Keratinocyte (primary cell): ENCODE measurements at regions not wholly inside any gene's neighbourhood (a gene's known extent, or its start where the extent isn't known, plus 50 kb on each side); places are given as distances from the start of the nearest gene placed in this dataset.
"Not testable (repeated sequence)": the region's sequence is repeated elsewhere in the genome, so short reads cannot be mapped to it uniquely, and the experiment has no call there.

Experiments
- DNase-seq: peaks from one replicate; pipeline ENCODE4 v3.0.0-alpha.2; 2011; ENCODE audit warnings: low read depth, missing footprints, low spot score
- FAIRE-seq: peaks from 2 replicates; lab custom pipeline; 2011; peaks lifted over from hg19 to GRCh38; lab: Jason Lieb, UNC
- H2AFZ ChIP-seq: 2 replicates; pipeline ENCODE4 v1.6.0; 2012; ENCODE audit warnings: low read length, control low read depth, inconsistent platforms; ENCODE audit not compliant: control insufficient read depth
- H3K27ac ChIP-seq: 2 replicates; pipeline ENCODE4 v1.5.1; 2011; ENCODE audit warnings: low read length; ENCODE audit not compliant: control insufficient read depth, insufficient read depth
- H3K27me3 ChIP-seq: 3 replicates; pipeline ENCODE4 v1.6.0; 2011; ENCODE audit warnings: low read length; ENCODE audit not compliant: control insufficient read depth, insufficient read depth; ENCODE audit errors: extremely low read depth
- H3K36me3 ChIP-seq, 2 experiments: 2 replicates in 1 of 2; 3 replicates in 1 of 2; pipeline ENCODE4 v1.5.1; 2011; ENCODE audit warnings: low read length in 2 of 2, mild to moderate bottlenecking in 1 of 2; ENCODE audit not compliant: control insufficient read depth in 2 of 2, insufficient read depth in 2 of 2; ENCODE audit errors: extremely low read depth in 1 of 2
- H3K4me1 ChIP-seq: 3 replicates; pipeline ENCODE4 v1.5.1; 2011; ENCODE audit warnings: low read length; ENCODE audit not compliant: control insufficient read depth, insufficient read depth; ENCODE audit errors: extremely low read depth
- H3K4me2 ChIP-seq: 3 replicates; pipeline ENCODE4 v1.6.0; 2011; ENCODE audit warnings: low read depth, low read length; ENCODE audit not compliant: control insufficient read depth, insufficient read depth; ENCODE audit errors: extremely low read depth
- H3K4me3 ChIP-seq, 3 experiments: fragments of 200-600 bp in 1 of 3; sonication (generic) in 1 of 3; 2 replicates in 2 of 3; 3 replicates in 1 of 3; pipeline ENCODE4 v1.5.1; 2011 to 2016; ENCODE audit warnings: low read length in 3 of 3, mild to moderate bottlenecking in 3 of 3, control low read depth in 2 of 3, inconsistent platforms in 1 of 3, low read depth in 1 of 3, mixed read lengths in 1 of 3, mixed run types in 1 of 3, moderate library complexity in 1 of 3; ENCODE audit not compliant: control insufficient read depth in 2 of 3, insufficient read depth in 2 of 3; ENCODE audit errors: extremely low read depth in 1 of 3
- H3K79me2 ChIP-seq: 2 replicates; pipeline ENCODE4 v1.6.0; 2012; ENCODE audit warnings: low read length; ENCODE audit not compliant: control insufficient read depth, insufficient read depth
- H3K9ac ChIP-seq: 3 replicates; pipeline ENCODE4 v1.6.0; 2011; ENCODE audit warnings: low read length; ENCODE audit not compliant: control insufficient read depth, insufficient read depth; ENCODE audit errors: extremely low read depth
- H3K9me1 ChIP-seq: 3 replicates; pipeline ENCODE4 v1.6.0; 2011; ENCODE audit warnings: low read length; ENCODE audit not compliant: control insufficient read depth, insufficient read depth; ENCODE audit errors: extremely low read depth
- H3K9me3 ChIP-seq: 2 replicates; pipeline ENCODE4 v1.5.1; 2012; ENCODE audit warnings: low read depth, low read length; ENCODE audit not compliant: control insufficient read depth
- H4K20me1 ChIP-seq: 3 replicates; pipeline ENCODE4 v1.6.0; 2011; ENCODE audit warnings: low read length; ENCODE audit not compliant: control insufficient read depth, insufficient read depth; ENCODE audit errors: extremely low read depth
- CTCF ChIP-seq, 3 experiments: IDR thresholded peaks in 1 of 3; conservative IDR thresholded peaks in 1 of 3; optimal IDR thresholded peaks in 1 of 3; 2 replicates in 2 of 3; 3 replicates in 1 of 3; pipeline versions ENCODE3 to v1.5.1; 2011; ENCODE audit warnings: low read length in 3 of 3, mild to moderate bottlenecking in 3 of 3, moderate library complexity in 2 of 3, control low read depth in 1 of 3, inconsistent platforms in 1 of 3; ENCODE audit not compliant: insufficient read depth in 2 of 3; ENCODE audit errors: extremely low read depth in 1 of 3
- EZH2 ChIP-seq: IDR thresholded peaks from one replicate; pipeline ENCODE4 v1.6.1; 2012; ENCODE audit warnings: inconsistent platforms, mild to moderate bottlenecking, low read length, moderate library complexity
- dilution Hi-C: fragments of 300-500 bp; cut with MboI; formaldehyde crosslinking; loops from one replicate; pipeline ENCODE4 v1.7.0; 2020; ENCODE audit warnings: low sequenced_read_pairs; ENCODE audit not compliant: extremely low pct_ligation_motif_present

GRCh38 chr2:123453772-123454171, 571.3 kb upstream of the CNTNAP5 start:
- H3K4me1 ChIP-seq: no peaks in the 10 kb centered on the region
- no peak for TF ChIP-seq CTCF (optimal IDR thresholded peaks at IDR 0.05 in 1 of 3, IDR thresholded peaks at IDR 0.05 in 1 of 3, conservative IDR thresholded peaks at IDR 0.05 in 1 of 3; ENCODE audit: extremely low read depth in 1 of 3, insufficient read depth in 2 of 3, low read length in 3 of 3)
- TF ChIP-seq EZH2: no peak
- H3K4me3 ChIP-seq: no peak overlapping the region
- H3K27ac ChIP-seq: no peak overlapping the region
- H4K20me1 ChIP-seq: no peaks in the 10 kb centered on the region
- no peaks in the 10 kb centered on the region for H3K9me1 ChIP-seq
- no peak overlapping the region for H3K4me2 ChIP-seq
- dilution Hi-C loops: no loop called here
- no peak overlapping the region for H2AFZ ChIP-seq
- FAIRE-seq (no peak), DNase-seq (no peak)
- H3K36me3 ChIP-seq: no peaks in the 10 kb centered on the region
- no peaks in the 10 kb centered on the region for H3K27me3 ChIP-seq
- H3K9me3 ChIP-seq: no peaks in the 10 kb centered on the region
- H3K79me2 ChIP-seq: no peaks in the 10 kb centered on the region
- no peak overlapping the region for H3K9ac ChIP-seq

- H3K9ac ChIP-seq, H2AFZ ChIP-seq, H3K79me2 ChIP-seq, H3K27me3 ChIP-seq, H3K4me1 ChIP-seq, H3K4me3 ChIP-seq, FAIRE-seq, H3K9me3 ChIP-seq, H3K27ac ChIP-seq, H4K20me1 ChIP-seq, H3K4me2 ChIP-seq, dilution Hi-C loops, DNase-seq, H3K9me1 ChIP-seq, H3K36me3 ChIP-seq: not testable (repeated sequence)
These were observed 569.9 kb upstream of the CNTNAP5 start for GRCh38 chr2:123455234-123455633.

- Histone ChIP-seq H2AFZ (no peak overlapping the region), H4K20me1 (no peaks in the 10 kb centered on the region), H3K27ac (no peak overlapping the region), H3K9me3 (no peaks in the 10 kb centered on the region), H3K27me3 (no peaks in the 10 kb centered on the region), H3K79me2 (no peaks in the 10 kb centered on the region), H3K4me2 (no peak overlapping the region), H3K9me1 (no peaks in the 10 kb centered on the region), H3K4me3 (no peak overlapping the region), H3K36me3 (no peaks in the 10 kb centered on the region), H3K4me1 (no peaks in the 10 kb centered on the region), H3K9ac (no peak overlapping the region)
- no peak for TF ChIP-seq EZH2
- TF ChIP-seq CTCF (optimal IDR thresholded peaks at IDR 0.05 in 1 of 3, IDR thresholded peaks at IDR 0.05 in 1 of 3, conservative IDR thresholded peaks at IDR 0.05 in 1 of 3; ENCODE audit: extremely low read depth in 1 of 3, insufficient read depth in 2 of 3, low read length in 3 of 3): no peak
- FAIRE-seq (no peak), DNase-seq (no peak)
- dilution Hi-C loops: no loop called here
These were observed 568.7 kb upstream of the CNTNAP5 start for GRCh38 chr2:123456416-123456815.
